GM23338 (cell line): ENCODE measurements at regions not wholly inside any gene's neighbourhood (a gene's known extent, or its start where the extent isn't known, plus 50 kb on each side); places are given as distances from the start of the nearest gene placed in this dataset.

ENCODE experiments used
- ATAC-seq: fragments of 200-7000 bp; cut with Tn5 transposase; 3 replicates; pipeline ENCODE4 v1.9.1; 2020
- DNase-seq: peaks from one replicate; pipeline ENCODE4 v3.0.0-alpha.2; 2015; ENCODE audit warnings: low spot score
- H2AFZ ChIP-seq: fragments of 200-600 bp; sonication (generic); 2 replicates; pipeline ENCODE4 v1.8.0; 2016; ENCODE audit warnings: antibody characterized with exemption, mild to moderate bottlenecking, moderate library complexity
- H3F3A ChIP-seq: fragments of 200-600 bp; sonication (generic); replicated peaks from 2 replicates; pipeline ENCODE4 v1.8.0; 2017; ENCODE audit warnings: antibody characterized with exemption, mixed run types, low read depth
- H3K27ac ChIP-seq: fragments of 200-600 bp; sonication (generic); 2 replicates; pipeline ENCODE4 v1.6.1; 2016; ENCODE audit warnings: low read depth
- H3K27me3 ChIP-seq: fragments of 200-600 bp; sonication (generic); 2 replicates; pipeline ENCODE4 v1.8.0; 2016; ENCODE audit warnings: mild to moderate bottlenecking, mixed run types, moderate library complexity; ENCODE audit not compliant: insufficient read depth
- H3K36me3 ChIP-seq: fragments of 200-600 bp; sonication (generic); 2 replicates; pipeline ENCODE4 v1.8.0; 2016; ENCODE audit warnings: mild to moderate bottlenecking; ENCODE audit not compliant: insufficient read depth
- H3K4me1 ChIP-seq: fragments of 200-600 bp; sonication (generic); 2 replicates; pipeline ENCODE4 v1.8.0; 2016; ENCODE audit warnings: mild to moderate bottlenecking, moderate library complexity; ENCODE audit not compliant: insufficient read depth
- H3K4me2 ChIP-seq: fragments of 200-600 bp; sonication (generic); 2 replicates; pipeline ENCODE4 v1.7.1; 2017; ENCODE audit warnings: mixed run types
- H3K4me3 ChIP-seq: fragments of 200-600 bp; sonication (generic); 2 replicates; pipeline ENCODE4 v1.6.1; 2016; ENCODE audit warnings: mixed run types
- H3K79me2 ChIP-seq: fragments of 200-600 bp; sonication (generic); replicated peaks from 2 replicates; pipeline ENCODE4 v1.8.0; 2017; ENCODE audit warnings: mild to moderate bottlenecking; ENCODE audit not compliant: insufficient read depth
- H3K9me2 ChIP-seq: fragments of 200-600 bp; sonication (generic); 2 replicates; pipeline ENCODE4 v1.8.0; 2017; ENCODE audit not compliant: insufficient read depth
- H4K20me1 ChIP-seq: fragments of 200-600 bp; sonication (generic); replicated peaks from 2 replicates; pipeline ENCODE4 v1.8.0; 2017; ENCODE audit warnings: mild to moderate bottlenecking; ENCODE audit not compliant: insufficient read depth
- H3K27ac Mint-ChIP-seq: 2 replicates; pipeline ENCODE4 v1.8.0; 2020; ENCODE audit warnings: inconsistent platforms, mild to moderate bottlenecking, moderate library complexity, mixed read lengths
- H3K27me3 Mint-ChIP-seq: 3 replicates; pipeline ENCODE4 v1.8.0; 2022; ENCODE audit warnings: low read depth, mild to moderate bottlenecking, moderate library complexity, mixed read lengths, inconsistent platforms; ENCODE audit not compliant: insufficient read depth, poor library complexity
- H3K36me3 Mint-ChIP-seq: 3 replicates; pipeline ENCODE4 v1.8.0; 2021; ENCODE audit warnings: low read depth, mild to moderate bottlenecking, inconsistent platforms, moderate library complexity, mixed read lengths
- H3K4me1 Mint-ChIP-seq: 3 replicates; pipeline ENCODE4 v1.8.0; 2020; ENCODE audit warnings: mild to moderate bottlenecking, inconsistent platforms, mixed read lengths
- H3K4me3 Mint-ChIP-seq: 3 replicates; pipeline ENCODE4 v1.8.0; 2021; ENCODE audit warnings: moderate library complexity, mild to moderate bottlenecking, inconsistent platforms, mixed read lengths
- H3K9me3 Mint-ChIP-seq: 3 replicates; pipeline ENCODE4 v1.8.0; 2020; ENCODE audit warnings: moderate library complexity, mild to moderate bottlenecking, inconsistent platforms, mixed read lengths
- CREB1 ChIP-seq: fragments of 250-450 bp; sonication (Bioruptor Pico); IDR thresholded peaks from 2 replicates; pipeline ENCODE4 v1.5.0; 2020; ENCODE audit warnings: low read depth, mild to moderate bottlenecking, moderate library complexity
- EZH2 ChIP-seq: fragments of 200-600 bp; sonication (generic); IDR thresholded peaks from one replicate; pipeline ENCODE4 v1.8.0; 2017; ENCODE audit warnings: antibody characterized with exemption, mild to moderate bottlenecking, low read depth; ENCODE audit not compliant: unreplicated experiment
- JUNB ChIP-seq: IDR thresholded peaks from one replicate; pipeline ENCODE4 v1.6.1; 2016; ENCODE audit warnings: antibody characterized with exemption; ENCODE audit not compliant: unreplicated experiment
- NANOG ChIP-seq: IDR thresholded peaks from 2 replicates; pipeline ENCODE4 v1.6.1; 2016; ENCODE audit warnings: antibody characterized with exemption, borderline replicate concordance
- POLR2AphosphoS5 ChIP-seq: IDR thresholded peaks from 2 replicates; pipeline ENCODE4 v1.6.1; 2016; ENCODE audit warnings: antibody characterized with exemption, low read depth
- STAT1 ChIP-seq: IDR thresholded peaks from one replicate; pipeline ENCODE4 v1.6.1; 2016; ENCODE audit warnings: antibody characterized with exemption; ENCODE audit not compliant: unreplicated experiment
- ZNF114 ChIP-seq: fragments of 250-450 bp; sonication (Bioruptor Pico); IDR thresholded peaks from 2 replicates; pipeline ENCODE4 v1.5.0; 2020; ENCODE audit warnings: mild to moderate bottlenecking, moderate library complexity
- ZNF331 ChIP-seq: fragments of 250-450 bp; sonication (Bioruptor Pico); IDR thresholded peaks from 2 replicates; pipeline ENCODE4 v1.5.0; 2020; ENCODE audit warnings: low read depth, mild to moderate bottlenecking, moderate library complexity
- TF ChIP-seq, protein P1 (sequence below): IDR thresholded peaks from one replicate; pipeline ENCODE4 v1.6.1; 2018; ENCODE audit warnings: antibody characterized with exemption; ENCODE audit not compliant: unreplicated experiment
- TF ChIP-seq, protein P2 (sequence below): IDR thresholded peaks from 2 replicates; pipeline ENCODE4 v1.6.1; 2016; ENCODE audit warnings: antibody characterized with exemption
- TF ChIP-seq, protein P3 (sequence below), 2 experiments: fragments of 200-600 bp in 1 of 2; sonication (generic) in 1 of 2; conservative IDR thresholded peaks; 2 replicates each; pipeline versions ENCODE4 v1.5.1 to v1.6.1; 2016 to 2017; ENCODE audit warnings: antibody characterized with exemption in 2 of 2, low read depth in 2 of 2, mild to moderate bottlenecking in 2 of 2, moderate library complexity in 1 of 2

- Histone ChIP-seq H3K27ac (no peak overlapping the region), H4K20me1 (no peaks in the 10 kb centered on the region), H3K4me1 (no peaks in the 10 kb centered on the region), H3K27me3 (no peaks in the 10 kb centered on the region), H3K9me2 (no peaks in the 10 kb centered on the region), H3K36me3 (no peaks in the 10 kb centered on the region; the same call in 1 of the 2 replicates), H2AFZ (no peak overlapping the region), H3K4me2 (no peak overlapping the region), H3K4me3 (no peak overlapping the region), H3F3A (no peaks in the 10 kb centered on the region), H3K79me2 (no peaks in the 10 kb centered on the region)
- Mint-ChIP-seq H3K9me3 (peaks cover 21% of the 10 kb centered on the region), H3K4me3 (no peak overlapping the region), H3K27me3 (no peaks in the 10 kb centered on the region), H3K27ac (no peak overlapping the region), H3K36me3 (peaks cover 10% of the 10 kb centered on the region; the same call in 2 of the 3 replicates), H3K4me1 (no peaks in the 10 kb centered on the region)
- ATAC-seq (no peak), DNase-seq (no peak)
- TF ChIP-seq STAT1 = no peak
These were observed 782.2 kb downstream of the OTOL1 start for GRCh38 chr3:162278834-162279233.

DNA sequence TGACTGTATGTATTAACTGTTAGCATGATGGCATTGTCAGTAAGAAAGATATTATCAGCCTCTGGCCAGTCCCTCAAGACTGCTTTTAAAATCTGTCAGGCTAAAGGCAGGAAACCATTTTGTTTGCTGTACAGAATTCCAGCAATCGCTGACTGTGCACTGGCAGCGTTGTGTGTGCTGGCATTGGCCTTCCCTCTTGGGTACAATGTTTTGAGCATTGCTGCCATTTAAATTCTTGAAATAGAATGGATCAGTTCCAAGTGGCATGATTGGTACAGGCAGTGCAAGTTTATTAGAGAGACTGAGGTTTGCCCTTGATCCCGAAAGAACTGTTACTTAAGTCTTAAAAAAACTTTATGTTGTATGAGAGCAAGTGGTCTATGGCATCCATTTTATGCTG lies 788.7 kb downstream of the OTOL1 start:
- H3F3A ChIP-seq = no peaks in the 10 kb centered on the region
- no peaks in the 10 kb centered on the region for H3K79me2 ChIP-seq
- peaks cover 7% of the 10 kb centered on the region; the same call in 2 of the 3 replicates for H3K36me3 Mint-ChIP-seq
- H3K4me1 ChIP-seq = no peaks in the 10 kb centered on the region
- no peaks in the 10 kb centered on the region for H3K9me2 ChIP-seq
- H3K27me3 ChIP-seq = no peaks in the 10 kb centered on the region
- H3K4me3 Mint-ChIP-seq = no peak overlapping the region
- no peak for DNase-seq
- peaks cover 16% of the 10 kb centered on the region for H3K9me3 Mint-ChIP-seq
- H3K27ac ChIP-seq = no peak overlapping the region
- no peak for ATAC-seq
- H3K27ac Mint-ChIP-seq = no peak overlapping the region
- no peaks in the 10 kb centered on the region for H3K27me3 Mint-ChIP-seq
- H2AFZ ChIP-seq = no peak overlapping the region
- H4K20me1 ChIP-seq = no peaks in the 10 kb centered on the region
- no peak overlapping the region for H3K4me3 ChIP-seq
- peaks cover 2% of the 10 kb centered on the region; the same call in 1 of the 3 replicates for H3K4me1 Mint-ChIP-seq
- no peaks in the 10 kb centered on the region; the same call in 1 of the 2 replicates for H3K36me3 ChIP-seq
- H3K4me2 ChIP-seq = no peak overlapping the region
- TF ChIP-seq NANOG = no peak
- TF ChIP-seq, protein P1, sequence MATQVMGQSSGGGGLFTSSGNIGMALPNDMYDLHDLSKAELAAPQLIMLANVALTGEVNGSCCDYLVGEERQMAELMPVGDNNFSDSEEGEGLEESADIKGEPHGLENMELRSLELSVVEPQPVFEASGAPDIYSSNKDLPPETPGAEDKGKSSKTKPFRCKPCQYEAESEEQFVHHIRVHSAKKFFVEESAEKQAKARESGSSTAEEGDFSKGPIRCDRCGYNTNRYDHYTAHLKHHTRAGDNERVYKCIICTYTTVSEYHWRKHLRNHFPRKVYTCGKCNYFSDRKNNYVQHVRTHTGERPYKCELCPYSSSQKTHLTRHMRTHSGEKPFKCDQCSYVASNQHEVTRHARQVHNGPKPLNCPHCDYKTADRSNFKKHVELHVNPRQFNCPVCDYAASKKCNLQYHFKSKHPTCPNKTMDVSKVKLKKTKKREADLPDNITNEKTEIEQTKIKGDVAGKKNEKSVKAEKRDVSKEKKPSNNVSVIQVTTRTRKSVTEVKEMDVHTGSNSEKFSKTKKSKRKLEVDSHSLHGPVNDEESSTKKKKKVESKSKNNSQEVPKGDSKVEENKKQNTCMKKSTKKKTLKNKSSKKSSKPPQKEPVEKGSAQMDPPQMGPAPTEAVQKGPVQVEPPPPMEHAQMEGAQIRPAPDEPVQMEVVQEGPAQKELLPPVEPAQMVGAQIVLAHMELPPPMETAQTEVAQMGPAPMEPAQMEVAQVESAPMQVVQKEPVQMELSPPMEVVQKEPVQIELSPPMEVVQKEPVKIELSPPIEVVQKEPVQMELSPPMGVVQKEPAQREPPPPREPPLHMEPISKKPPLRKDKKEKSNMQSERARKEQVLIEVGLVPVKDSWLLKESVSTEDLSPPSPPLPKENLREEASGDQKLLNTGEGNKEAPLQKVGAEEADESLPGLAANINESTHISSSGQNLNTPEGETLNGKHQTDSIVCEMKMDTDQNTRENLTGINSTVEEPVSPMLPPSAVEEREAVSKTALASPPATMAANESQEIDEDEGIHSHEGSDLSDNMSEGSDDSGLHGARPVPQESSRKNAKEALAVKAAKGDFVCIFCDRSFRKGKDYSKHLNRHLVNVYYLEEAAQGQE = no peak
- no peak for TF ChIP-seq ZNF331
- TF ChIP-seq ZNF114 = no peak
- TF ChIP-seq STAT1 = no peak
- TF ChIP-seq CREB1 (CRISPR knock-in tag) = no peak
- no peak for TF ChIP-seq JUNB
- TF ChIP-seq, protein P2, sequence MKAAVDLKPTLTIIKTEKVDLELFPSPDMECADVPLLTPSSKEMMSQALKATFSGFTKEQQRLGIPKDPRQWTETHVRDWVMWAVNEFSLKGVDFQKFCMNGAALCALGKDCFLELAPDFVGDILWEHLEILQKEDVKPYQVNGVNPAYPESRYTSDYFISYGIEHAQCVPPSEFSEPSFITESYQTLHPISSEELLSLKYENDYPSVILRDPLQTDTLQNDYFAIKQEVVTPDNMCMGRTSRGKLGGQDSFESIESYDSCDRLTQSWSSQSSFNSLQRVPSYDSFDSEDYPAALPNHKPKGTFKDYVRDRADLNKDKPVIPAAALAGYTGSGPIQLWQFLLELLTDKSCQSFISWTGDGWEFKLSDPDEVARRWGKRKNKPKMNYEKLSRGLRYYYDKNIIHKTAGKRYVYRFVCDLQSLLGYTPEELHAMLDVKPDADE = no peak
- TF ChIP-seq EZH2 = no peak
- no peak for TF ChIP-seq POLR2AphosphoS5
- TF ChIP-seq, protein P3, sequence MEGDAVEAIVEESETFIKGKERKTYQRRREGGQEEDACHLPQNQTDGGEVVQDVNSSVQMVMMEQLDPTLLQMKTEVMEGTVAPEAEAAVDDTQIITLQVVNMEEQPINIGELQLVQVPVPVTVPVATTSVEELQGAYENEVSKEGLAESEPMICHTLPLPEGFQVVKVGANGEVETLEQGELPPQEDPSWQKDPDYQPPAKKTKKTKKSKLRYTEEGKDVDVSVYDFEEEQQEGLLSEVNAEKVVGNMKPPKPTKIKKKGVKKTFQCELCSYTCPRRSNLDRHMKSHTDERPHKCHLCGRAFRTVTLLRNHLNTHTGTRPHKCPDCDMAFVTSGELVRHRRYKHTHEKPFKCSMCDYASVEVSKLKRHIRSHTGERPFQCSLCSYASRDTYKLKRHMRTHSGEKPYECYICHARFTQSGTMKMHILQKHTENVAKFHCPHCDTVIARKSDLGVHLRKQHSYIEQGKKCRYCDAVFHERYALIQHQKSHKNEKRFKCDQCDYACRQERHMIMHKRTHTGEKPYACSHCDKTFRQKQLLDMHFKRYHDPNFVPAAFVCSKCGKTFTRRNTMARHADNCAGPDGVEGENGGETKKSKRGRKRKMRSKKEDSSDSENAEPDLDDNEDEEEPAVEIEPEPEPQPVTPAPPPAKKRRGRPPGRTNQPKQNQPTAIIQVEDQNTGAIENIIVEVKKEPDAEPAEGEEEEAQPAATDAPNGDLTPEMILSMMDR (conservative IDR thresholded peaks at IDR 0.05; ENCODE audit: low read depth in 2 of 2) = no peak
